ENCODE measurements at regions not wholly inside any gene's neighbourhood (a gene's known extent, or its start where the extent isn't known, plus 50 kb on each side); places are given as distances from the start of the nearest gene placed in this dataset.

DNA sequence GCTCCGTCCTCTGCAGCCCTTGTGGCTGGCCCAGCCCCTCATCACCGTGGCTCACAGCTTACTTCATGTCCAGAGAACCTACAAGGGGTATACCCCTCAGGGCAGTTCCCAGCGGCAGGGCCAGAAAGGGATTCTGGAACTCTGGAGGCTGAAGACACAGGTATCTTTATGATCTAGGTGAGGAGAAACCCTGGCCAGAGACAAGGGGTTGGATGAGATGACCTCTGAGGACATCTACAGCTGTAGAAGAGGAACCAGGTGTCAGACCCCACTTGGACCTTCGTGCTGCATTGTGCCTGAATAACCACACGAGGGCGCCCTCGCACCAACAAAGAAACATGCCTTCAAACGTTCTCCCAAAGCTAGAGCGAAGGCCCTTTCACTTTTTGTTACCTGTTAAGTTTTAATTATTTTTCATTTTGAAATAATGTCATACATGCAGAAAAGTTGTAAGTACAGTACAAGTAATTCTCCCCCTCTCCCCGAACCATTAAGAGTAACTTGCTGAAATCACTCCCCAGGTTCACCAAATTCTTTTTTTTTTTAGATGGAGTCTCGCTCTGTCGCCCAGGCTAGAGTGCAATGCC is 118.7 kb upstream of the SMAD3 start:
- TF ChIP-seq CTCF (IDR thresholded peaks at IDR 0.05) (peak; percentile 87 to 93 (median 92)), POLR2AphosphoS5 (IDR thresholded peaks at IDR 0.05) (no peak), POLR2A (IDR thresholded peaks at IDR 0.05) (no peak), EP300 (IDR thresholded peaks at IDR 0.05) (no peak)
